ENCODE measurements at regions not wholly inside any gene's neighbourhood (a gene's known extent, or its start where the extent isn't known, plus 50 kb on each side); places are given as distances from the start of the nearest gene placed in this dataset.
"Not testable (repeated sequence)": the region's sequence is repeated elsewhere in the genome, so short reads cannot be mapped to it uniquely, and the experiment has no call there.

- in situ Hi-C loops (cut with MboI; ENCODE audit: low sequenced_read_pairs) = no loop called here
These were observed 155.8 kb upstream of the KLF7 start for GRCh38 chr2:207321514-207321913.

- in situ Hi-C loops (cut with MboI; ENCODE audit: low sequenced_read_pairs) = no loop called here
These were observed 158.3 kb upstream of the KLF7 start for GRCh38 chr2:207324001-207324400.

- in situ Hi-C loops (cut with MboI; ENCODE audit: low sequenced_read_pairs) = no loop called here
These were observed 161.8 kb upstream of the KLF7 start for GRCh38 chr2:207327513-207327912.

- in situ Hi-C loops (cut with MboI; ENCODE audit: low sequenced_read_pairs) = no loop called here
These were observed 163.2 kb upstream of the KLF7 start for GRCh38 chr2:207328944-207329386.

- in situ Hi-C loops (cut with MboI; ENCODE audit: low sequenced_read_pairs) = no loop called here
These were observed 165.2 kb upstream of the KLF7 start for GRCh38 chr2:207330912-207331311.

GRCh38 chr2:207331674-207332073, 165.9 kb upstream of the KLF7 start:
- in situ Hi-C loops (cut with MboI; ENCODE audit: low sequenced_read_pairs) = no loop called here

- in situ Hi-C loops (cut with MboI; ENCODE audit: low sequenced_read_pairs) = no loop called here
These were observed 166.9 kb upstream of the KLF7 start for GRCh38 chr2:207332480-207333212.

- in situ Hi-C loops (cut with MboI; ENCODE audit: low sequenced_read_pairs) = no loop called here
These were observed 168.0 kb upstream of the KLF7 start for GRCh38 chr2:207333599-207334300.

- in situ Hi-C loops (cut with MboI; ENCODE audit: low sequenced_read_pairs) = no loop called here
These were observed 168.5 kb upstream of the KLF7 start for GRCh38 chr2:207334301-207334623.

GRCh38 chr2:207334624-207335371, 169.1 kb upstream of the KLF7 start:
- in situ Hi-C loops (cut with MboI; ENCODE audit: low sequenced_read_pairs) = no loop called here

GRCh38 chr2:207337234-207338219, 171.8 kb upstream of the KLF7 start:
- in situ Hi-C loops (cut with MboI; ENCODE audit: low sequenced_read_pairs) = no loop called here

GRCh38 chr2:207338220-207338607, 172.5 kb upstream of the KLF7 start:
- in situ Hi-C loops (cut with MboI; ENCODE audit: low sequenced_read_pairs) = no loop called here

- in situ Hi-C loops (cut with MboI; ENCODE audit: low sequenced_read_pairs) = no loop called here
These were observed 172.9 kb upstream of the KLF7 start for GRCh38 chr2:207338610-207339009.

- in situ Hi-C loops (cut with MboI; ENCODE audit: low sequenced_read_pairs) = no loop called here
These were observed 175.5 kb upstream of the KLF7 start for GRCh38 chr2:207341112-207341750.

GRCh38 chr2:207341804-207342203, 176.1 kb upstream of the KLF7 start:
- in situ Hi-C loops (cut with MboI; ENCODE audit: low sequenced_read_pairs) = no loop called here

- in situ Hi-C loops (cut with MboI; ENCODE audit: low sequenced_read_pairs) = not testable (repeated sequence)
These were observed 179.0 kb upstream of the KLF7 start for GRCh38 chr2:207344596-207345394.

GRCh38 chr2:207351171-207351570, 178.6 kb upstream of the CREB1 start:
- in situ Hi-C loops (cut with MboI; ENCODE audit: low sequenced_read_pairs) = no loop called here

GRCh38 chr2:207352978-207353671, 176.6 kb upstream of the CREB1 start:
- in situ Hi-C loops (cut with MboI; ENCODE audit: low sequenced_read_pairs) = no loop called here

- in situ Hi-C loops (cut with MboI; ENCODE audit: low sequenced_read_pairs) = no loop called here
These were observed 175.9 kb upstream of the CREB1 start for GRCh38 chr2:207353836-207354235.
